Fibroblast of villous mesenchyme (primary cell): ENCODE measurements at regions not wholly inside any gene's neighbourhood (a gene's known extent, or its start where the extent isn't known, plus 50 kb on each side); places are given as distances from the start of the nearest gene placed in this dataset.

Experiments used
- DNase-seq: peaks from one replicate; pipeline ENCODE4 v3.0.0-alpha.2; 2010; ENCODE audit warnings: low read depth
- H3K4me3 ChIP-seq: 2 replicates; pipeline ENCODE4 v1.5.1; 2011; ENCODE audit warnings: low read depth, mild to moderate bottlenecking, low read length
- TF ChIP-seq, protein P1 (sequence below): IDR thresholded peaks from 2 replicates; pipeline ENCODE4 v1.5.1; 2012; ENCODE audit warnings: low read depth, mild to moderate bottlenecking, low read length; ENCODE audit not compliant: insufficient read depth

- no peak overlapping the region for H3K4me3 ChIP-seq
- TF ChIP-seq, protein P1, sequence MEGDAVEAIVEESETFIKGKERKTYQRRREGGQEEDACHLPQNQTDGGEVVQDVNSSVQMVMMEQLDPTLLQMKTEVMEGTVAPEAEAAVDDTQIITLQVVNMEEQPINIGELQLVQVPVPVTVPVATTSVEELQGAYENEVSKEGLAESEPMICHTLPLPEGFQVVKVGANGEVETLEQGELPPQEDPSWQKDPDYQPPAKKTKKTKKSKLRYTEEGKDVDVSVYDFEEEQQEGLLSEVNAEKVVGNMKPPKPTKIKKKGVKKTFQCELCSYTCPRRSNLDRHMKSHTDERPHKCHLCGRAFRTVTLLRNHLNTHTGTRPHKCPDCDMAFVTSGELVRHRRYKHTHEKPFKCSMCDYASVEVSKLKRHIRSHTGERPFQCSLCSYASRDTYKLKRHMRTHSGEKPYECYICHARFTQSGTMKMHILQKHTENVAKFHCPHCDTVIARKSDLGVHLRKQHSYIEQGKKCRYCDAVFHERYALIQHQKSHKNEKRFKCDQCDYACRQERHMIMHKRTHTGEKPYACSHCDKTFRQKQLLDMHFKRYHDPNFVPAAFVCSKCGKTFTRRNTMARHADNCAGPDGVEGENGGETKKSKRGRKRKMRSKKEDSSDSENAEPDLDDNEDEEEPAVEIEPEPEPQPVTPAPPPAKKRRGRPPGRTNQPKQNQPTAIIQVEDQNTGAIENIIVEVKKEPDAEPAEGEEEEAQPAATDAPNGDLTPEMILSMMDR, result no peak
- no peak for DNase-seq
Observed at GRCh38 chr1:222202831-222203230, 345.1 kb downstream of the HHIPL2 start.

- no peak for DNase-seq
Observed at GRCh38 chr1:222196736-222197135, 351.2 kb downstream of the HHIPL2 start.

DNA sequence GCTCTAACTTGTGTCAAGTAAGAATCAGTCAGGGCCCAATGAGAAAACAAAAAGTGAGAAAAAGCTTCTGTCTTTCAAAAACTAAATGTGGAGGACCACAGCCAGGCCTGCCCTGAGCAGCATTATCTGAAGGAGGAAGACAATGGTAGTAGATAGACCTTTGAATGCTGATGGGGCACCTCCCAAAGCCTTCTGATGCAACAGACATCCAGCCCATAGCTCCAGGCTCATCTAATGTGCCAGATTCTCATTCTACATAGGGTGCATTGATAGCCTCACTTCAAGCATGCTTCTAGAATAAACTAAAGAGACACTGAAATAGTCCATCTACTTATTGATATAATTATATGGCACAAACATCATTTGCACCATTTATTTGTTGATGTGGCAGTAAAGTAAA is 351.6 kb downstream of the HHIPL2 start:
- DNase-seq, result no peak
- no peak overlapping the region for H3K4me3 ChIP-seq
- TF ChIP-seq, protein P1, result no peak

More at GRCh38 chr1:222196736-222197135, 351.2 kb downstream of the HHIPL2 start:
- TF ChIP-seq, protein P1, result no peak
- no peak overlapping the region for H3K4me3 ChIP-seq

DNA sequence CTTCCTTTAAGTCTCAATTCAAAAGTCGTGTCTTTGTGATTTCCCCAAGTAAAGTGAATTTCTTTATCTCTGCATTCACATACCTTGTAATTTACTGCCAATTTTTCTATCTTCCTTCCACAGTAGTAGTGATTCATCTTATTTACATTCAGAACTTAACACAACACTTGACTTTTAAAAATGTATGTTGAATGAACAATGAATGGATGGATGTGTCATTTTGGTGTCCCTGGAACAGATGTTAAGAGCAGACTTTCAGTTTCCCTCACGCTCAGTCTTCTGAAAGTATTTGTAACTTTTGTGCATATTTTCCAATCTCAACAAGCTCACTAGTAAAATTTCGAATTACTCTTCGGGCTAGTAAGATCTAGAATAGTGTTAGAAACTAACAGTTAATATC is 352.0 kb downstream of the HHIPL2 start:
- DNase-seq, result no peak
- TF ChIP-seq, protein P1, result no peak
- H3K4me3 ChIP-seq, result no peak overlapping the region

DNA sequence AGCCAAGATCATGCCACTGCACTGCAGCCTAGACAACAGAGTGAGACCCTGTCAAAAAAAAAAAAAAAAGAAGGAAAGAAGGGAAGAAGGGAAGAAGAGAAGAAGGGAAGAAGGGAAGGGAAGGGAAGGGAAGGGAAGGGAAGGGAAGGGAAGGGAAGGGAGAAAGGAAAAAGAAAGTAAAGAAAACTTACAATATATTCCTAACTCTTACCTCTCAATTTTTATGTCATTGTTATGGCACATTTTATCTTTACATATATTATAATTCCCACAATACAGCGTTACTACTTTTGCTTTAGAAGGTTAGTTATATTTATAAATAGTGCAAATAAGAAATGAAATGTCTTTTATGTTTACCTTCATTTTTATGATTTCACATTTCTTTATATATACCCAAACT is 358.7 kb downstream of the HHIPL2 start:
- TF ChIP-seq, protein P1, result no peak
- DNase-seq, result no peak
- H3K4me3 ChIP-seq, result no peak overlapping the region

DNA sequence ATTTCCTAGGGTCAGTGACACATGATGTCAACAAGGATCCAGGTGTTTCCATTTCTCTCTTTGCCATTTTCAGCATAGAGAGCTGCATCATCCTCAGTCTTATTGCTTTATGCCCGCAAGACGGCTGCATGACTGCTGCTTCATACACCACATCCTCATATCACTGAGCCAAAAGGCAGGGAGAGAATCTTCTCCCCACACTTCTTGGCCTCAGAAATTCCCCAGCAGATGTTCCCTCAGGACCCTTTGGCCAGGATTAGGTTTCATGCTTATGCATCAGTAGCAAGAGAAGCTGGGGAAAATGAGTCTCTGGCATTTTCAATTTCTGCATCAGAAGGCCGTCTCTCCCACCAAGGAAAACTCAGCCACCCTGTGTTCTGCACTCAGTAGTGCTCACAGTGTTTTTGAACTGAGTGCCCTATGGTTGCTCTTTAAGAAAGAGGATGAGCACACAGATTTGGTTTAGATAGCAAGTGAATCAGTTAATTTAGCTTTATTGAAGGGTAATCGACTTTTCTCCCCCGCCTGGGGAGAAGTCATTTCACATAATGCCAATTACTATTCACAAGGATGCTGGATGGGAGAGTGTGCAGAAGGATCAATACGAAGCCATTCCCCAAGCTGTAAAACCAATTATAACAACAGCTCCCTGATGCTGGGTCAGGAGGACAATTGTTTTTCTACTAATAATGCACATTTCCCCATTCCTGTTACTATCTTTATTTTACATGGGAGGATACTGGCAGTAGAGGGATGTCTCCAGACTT is 360.2 kb downstream of the HHIPL2 start:
- H3K4me3 ChIP-seq, result no peak overlapping the region
- TF ChIP-seq, protein P1, result no peak
- DNase-seq, result no peak

DNA sequence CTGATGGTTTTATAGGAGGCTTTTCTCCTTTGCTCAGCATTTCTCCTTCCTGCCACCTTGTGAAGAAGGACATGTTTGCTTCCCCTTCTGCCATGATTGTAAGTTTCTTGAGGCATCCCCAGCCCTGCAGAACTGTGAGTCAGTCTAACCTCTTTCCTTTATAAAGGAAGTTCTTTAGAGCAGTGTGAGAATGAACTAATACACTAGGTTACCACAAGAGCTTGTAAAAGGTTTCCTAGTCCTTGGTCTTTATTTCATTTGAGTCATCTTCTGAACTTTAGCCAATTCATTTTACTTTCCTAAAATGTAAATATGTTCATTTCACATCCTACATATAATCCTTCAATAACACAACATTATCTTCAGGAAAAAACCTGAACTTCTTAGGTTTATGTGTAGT is 365.3 kb downstream of the HHIPL2 start:
- TF ChIP-seq, protein P1, result no peak
- no peak overlapping the region for H3K4me3 ChIP-seq
- DNase-seq, result peak; percentile 32
